HG03469 (cell line): ENCODE measurements at regions not wholly inside any gene's neighbourhood (a gene's known extent, or its start where the extent isn't known, plus 50 kb on each side); places are given as distances from the start of the nearest gene placed in this dataset.
"Not testable (repeated sequence)": the region's sequence is repeated elsewhere in the genome, so short reads cannot be mapped to it uniquely, and the experiment has no call there.

Experiments
- ATAC-seq: cut with Tn5 transposase; IDR thresholded peaks from one replicate; pipeline ENCODE4 v1.9.1; 2021; ENCODE audit warnings: mild to moderate bottlenecking, moderate library complexity, moderate number of reproducible peaks; ENCODE audit not compliant: unreplicated experiment

DNA sequence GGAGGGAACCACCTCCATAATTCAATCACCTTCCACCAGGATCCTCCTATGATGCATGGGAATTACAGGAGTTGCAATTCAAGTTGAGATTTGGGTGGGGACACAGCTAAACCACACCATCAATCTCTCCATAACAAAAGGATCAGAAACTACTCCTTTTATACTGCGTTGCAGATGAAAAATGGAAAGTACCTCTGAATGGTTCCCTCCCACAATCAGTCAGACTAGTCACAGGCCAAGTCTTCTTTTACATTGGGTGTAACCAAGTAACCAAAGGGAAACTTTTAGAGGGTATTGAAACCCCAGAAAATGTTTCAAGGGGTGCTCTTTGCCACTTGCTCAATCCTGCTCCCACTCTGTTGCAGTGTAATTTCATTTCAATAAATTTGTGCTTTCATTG, 504.3 kb upstream of the CNTN3 start:
- no peak for ATAC-seq

DNA sequence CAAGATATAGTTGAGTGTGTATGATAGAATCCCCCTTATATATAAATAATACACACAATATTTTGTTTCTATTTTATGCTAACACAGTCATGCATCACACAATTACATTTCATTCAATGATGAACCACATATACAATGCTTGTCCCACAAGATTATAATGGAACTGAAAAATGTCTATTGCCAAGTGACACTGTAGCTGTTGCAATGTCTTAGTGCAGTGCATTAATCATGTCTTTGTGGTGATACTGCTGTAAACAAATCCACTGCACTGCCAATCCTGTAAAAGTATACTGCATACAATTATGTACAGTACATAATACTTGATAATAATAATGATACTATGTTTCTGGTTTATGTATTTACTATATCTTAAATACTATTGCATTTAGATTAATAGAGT, 512.1 kb upstream of the CNTN3 start:
- ATAC-seq = no peak

DNA sequence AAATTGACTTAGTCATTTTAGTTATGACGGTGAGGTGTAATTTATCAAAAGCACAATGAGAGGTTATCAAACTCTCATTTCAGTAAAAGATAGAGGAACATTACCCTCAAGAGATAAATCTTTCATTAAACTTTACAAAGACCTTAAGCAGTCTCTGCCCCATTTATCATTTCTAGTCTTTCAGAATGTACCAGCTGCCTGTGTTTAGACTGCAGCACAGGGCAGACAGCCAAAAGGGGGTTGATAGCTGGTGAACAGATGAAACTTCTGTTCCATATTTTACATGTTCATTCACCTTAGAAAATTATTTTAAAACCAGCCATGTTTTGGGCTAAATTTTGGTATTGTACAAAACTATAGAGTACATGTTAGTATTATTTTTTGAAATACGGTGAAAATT, 514.6 kb upstream of the CNTN3 start:
- no peak for ATAC-seq

DNA sequence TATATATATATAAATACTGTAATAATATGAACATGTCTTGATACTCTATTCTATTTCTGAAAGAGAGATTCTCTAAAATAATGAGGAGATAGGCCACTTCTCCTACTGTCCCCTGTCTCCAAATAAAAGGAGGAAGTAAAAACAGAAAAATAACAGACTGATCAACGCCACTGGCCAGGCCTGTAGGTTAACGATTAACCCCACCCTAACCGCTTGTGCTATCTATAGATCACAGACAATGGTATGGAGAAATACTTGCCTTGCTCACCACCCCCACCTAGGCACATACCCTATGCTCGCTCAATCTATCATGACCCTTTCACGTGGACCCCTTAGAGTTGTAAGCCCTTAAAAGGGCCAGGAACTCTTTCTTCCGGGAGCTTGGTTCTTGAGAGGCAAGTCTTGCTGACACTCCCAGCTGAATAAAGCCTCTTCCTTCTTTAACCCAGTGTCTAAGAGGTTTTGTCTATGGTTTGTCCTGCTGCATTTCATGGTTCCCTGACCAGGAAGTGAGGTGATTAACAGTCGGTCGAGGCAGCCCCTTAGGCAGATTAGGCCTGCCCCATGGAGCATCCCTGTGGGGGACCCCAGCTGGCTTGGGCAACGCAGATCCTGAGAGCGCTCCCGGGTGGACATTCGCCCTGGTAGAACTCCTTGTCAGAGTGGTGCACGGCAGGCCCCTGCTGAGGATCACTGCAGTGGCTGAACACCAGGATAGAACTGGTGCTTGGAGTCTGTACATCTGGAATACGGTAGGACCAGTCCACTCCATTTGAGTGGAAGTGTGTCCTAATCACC, 521.8 kb upstream of the CNTN3 start:
- ATAC-seq = no peak

DNA sequence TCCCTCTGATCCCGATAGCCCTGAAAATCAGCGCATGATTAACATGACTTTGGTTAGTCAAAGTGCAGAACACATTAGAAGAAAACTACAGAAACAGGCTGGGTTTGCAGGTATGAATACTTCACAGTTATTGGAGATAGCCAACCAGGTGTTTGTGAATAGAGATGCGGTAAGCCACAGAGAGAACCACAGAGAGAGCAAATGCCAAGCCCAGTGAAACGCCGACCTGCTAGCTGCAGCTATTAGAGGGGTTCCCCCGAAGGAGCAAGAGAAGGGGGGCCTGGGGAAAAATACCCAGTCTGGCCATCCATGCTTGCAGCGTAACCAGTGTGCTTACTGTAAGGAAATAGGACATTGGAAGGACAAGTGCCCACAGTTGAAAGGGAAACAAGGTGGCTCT, 523.9 kb upstream of the CNTN3 start:
- ATAC-seq = no peak

DNA sequence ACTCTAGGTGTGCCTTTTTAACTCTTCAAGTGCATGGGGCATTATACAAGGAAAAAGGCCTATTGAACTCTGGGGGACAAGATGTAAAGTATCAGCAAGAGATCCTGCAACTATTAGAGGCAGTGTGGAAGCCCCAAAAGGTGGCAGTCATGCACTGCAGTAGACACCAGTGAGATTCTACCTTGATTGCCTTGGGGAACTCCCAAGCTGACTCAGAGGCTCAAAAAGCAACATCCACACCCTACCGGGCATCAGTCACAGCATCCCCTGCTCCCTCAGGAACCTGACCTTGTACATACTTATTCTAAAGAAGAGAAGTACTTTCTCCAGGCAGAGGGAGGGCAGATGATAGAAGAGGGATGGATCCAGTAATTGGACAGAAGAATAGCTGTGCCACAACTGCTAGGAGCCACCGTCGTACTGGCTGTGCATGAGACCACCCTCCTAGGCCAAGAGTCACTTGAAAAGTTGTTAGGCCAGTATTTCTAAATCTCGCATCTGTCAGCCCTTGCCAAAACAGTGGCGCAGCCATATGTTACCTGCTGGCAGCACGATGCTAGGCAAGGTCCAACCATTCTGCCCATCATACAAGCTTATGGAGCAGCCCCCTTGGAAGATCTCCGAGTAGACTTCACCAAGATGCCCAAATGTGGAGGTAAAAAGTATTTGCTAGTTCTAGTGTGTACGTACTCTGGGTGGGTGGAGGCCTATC, 523.1 kb upstream of the FRG2C start:
- ATAC-seq = no peak

DNA sequence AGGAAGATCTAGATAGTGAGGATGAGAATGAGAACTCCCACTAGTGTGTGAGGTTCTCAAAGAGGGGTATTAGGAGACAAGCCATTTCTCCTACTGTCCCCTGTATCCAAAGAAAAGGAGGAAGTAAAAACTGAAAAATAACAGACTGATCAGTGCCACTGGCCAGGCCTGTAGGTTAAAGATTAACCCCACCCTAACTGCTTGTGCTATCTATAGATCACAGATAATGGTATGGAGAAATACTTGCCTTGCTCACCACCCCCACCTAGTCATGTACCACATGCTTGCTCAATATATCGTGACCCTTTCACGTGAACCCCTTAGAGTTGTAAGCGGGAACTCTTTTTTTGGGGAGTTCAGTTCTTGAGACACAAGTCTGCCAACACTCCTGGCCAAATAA, 519.7 kb upstream of the FRG2C start:
- no peak for ATAC-seq

DNA sequence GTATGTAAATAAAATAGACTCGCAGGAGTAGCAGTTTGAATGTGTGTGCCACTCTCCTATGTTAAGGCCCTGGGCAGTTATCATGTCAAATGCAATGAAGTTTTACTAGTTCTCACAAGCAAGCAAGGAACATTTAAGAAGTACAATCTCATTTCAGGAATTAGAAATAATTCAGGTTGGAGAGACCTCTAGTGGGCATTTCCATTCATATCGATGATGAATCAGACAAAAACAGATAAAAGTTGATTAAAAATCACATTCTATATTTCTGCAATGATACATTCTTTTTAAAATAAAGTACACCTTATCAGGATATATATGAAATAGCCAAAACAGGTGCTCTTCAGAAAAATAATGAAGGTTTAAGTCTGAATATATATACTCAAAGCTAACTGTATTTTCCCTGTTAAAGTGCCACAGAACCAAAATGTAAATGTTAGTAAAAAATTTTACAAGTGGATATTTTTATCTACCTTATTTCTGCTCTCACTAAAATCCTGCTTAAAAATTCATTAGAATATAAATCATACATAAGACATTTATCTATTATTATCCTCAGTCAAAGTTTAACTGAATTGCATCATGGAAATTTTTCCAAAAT, 492.4 kb upstream of the FRG2C start:
- no peak for ATAC-seq

DNA sequence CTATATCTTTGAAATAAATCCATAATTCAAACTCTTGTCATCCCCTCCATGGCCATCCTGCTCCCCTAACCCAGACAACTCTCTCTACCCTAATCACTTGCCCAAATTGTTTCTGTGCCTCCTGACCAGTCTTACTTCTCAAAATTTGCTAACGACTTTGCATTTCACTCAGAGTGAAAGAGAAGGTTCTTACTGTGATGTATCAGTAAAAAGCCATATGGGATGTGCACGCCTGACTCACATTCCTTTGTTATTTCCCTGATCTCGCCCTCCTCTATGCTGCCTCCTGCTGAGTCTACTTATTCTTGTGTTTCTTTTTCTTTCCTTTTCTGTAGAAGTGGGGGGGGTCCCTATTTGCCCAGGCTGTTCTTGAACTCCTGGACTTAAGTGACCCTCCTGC, 487.2 kb upstream of the FRG2C start:
- no peak for ATAC-seq

DNA sequence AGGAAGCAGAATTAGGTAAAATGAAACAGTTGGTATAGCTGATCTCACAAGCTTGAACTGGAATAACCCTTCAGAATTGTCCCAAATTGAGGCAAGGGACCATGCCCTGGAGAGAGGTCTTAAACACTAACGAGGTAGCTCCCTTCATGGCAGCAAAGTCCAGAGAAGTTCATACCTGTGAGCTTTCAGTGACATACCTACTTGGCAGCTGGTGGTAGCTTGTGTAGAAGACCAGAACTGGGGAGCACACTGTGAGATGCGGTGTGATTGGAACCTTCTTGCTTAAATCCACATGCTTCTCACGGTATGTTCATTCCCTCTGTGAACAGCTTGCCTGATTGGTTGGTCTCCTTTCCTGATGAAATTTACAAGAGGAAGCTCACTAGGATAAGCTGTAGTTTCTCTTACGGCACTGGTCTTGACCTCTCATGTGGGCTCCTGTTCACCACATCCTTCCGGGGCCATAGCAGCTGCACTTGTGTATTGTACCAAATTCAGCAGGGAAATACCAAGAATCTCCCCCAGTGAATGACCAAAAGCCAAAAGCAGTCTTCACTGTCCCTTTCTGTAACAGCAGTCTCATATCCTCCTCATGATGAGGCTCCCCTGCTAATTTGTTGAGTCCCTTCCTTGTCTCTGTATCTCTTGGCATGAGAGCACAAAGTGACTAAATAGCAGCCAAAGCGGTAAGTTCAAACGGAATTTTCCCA, 483.7 kb upstream of the FRG2C start:
- no peak for ATAC-seq

DNA sequence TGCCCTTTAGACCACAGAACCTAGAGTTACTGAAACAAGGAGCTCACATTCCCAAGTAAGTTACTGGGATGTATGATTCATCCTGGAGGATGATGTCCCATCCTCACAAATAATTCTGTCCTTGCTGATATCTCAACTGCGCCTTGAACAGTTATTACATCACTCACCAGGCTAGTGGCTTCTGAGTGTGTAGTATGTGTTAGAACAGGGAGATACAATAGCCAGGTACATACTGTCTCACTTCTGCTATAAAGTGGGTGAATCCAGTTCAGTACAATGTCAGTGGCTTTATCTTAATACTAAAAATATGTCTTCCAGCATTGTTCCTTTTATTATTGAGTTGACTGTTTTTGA, 483.2 kb upstream of the FRG2C start:
- ATAC-seq = no peak

DNA sequence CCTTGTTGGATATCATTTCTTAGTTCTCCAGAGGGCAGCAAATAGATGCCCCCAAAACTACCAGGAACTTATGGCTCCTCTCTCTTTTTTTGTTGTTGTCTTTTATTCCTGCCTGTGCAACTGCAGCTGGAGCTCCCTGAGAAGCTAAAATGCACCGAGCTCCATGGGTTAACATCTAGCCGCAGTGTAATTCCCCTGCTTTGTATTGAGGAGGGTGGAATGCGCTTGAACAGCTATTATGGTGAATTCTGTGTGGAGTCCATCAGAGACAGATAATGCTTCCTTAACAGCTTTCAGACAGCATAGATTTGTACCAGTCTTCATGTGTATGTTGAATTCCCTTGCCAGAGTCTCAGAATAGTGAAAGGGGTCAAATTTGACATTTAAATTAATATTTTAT, 475.2 kb upstream of the FRG2C start:
- ATAC-seq = no peak

DNA sequence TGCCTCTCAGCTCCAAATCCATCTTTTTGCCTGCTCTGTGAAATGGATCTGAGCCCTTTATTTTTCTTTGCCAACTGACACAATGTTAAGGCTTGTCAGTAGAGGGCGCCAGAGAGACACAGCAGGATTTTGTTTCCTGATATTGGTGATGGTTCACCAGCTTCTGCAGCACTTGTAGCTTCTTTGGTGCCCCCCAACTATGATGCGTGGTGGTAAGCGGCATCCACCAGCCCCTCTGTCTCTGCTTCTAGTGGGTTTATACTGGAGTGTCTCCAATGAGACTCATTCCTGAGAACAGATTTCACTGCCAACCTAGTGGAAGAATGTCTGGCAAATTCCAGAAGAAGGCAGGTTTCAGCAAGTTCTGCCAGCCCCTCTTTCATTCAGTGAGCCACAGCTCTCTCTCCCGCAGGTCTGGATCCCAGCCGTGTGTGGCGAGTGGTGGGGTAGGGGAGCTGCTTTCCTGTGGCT, 471.9 kb upstream of the FRG2C start:
- no peak for ATAC-seq

DNA sequence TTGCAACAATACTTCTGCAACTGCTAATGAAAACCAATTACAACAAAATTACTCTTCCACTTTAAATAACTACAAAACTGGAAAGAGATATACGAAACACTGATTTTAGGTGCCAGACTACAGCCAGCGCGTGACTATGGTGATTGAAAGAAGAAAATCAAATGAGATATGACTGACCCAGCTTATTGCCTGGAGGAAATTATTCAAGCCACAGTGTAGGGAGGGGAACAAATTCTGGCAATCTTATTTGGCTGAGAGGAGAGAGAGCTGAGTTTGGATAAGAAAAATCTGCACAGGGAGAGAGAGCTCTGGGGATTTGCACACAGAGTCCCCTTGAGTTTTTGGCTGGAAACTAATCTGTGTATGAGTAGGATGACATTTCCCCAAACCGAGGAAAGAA, 470.3 kb upstream of the FRG2C start:
- no peak for ATAC-seq

DNA sequence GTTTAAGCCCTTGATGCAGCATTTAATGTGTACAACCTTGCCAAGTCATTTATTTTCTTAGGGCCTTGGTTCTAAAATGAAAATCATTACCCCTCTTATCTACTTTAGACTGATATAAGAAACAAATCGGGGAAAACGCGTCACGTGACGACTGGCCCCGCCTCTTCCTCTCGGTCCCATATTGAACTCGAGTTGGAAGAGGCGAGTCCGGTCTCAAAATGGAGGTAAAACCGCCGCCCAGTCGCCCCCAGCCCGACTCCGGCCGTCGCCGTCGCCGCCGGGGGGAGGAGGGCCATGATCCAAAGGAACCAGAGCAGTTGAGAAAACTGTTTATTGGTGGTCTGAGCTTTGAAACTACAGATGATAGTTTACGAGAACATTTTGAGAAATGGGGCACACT, 449.8 kb upstream of the FRG2C start:
- not testable (repeated sequence) for ATAC-seq

DNA sequence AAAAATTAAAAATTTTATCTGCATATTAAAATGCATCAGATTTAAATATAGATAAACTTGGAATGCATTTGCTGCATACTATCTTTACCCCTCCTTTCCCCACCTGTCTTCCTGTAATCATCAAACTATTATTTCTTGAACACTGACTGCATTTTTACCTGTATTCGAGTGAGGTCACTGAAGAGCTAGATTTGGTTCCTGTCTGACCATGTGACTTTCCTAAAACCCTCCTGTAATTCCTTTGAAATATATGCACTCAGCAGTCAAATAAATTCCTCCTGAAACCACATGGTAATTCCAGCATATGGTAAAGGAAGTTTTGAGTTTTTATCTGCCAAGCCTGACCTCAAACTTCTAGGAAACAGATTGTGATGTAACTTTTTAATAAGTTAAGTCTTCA, 445.6 kb upstream of the FRG2C start:
- ATAC-seq = no peak

DNA sequence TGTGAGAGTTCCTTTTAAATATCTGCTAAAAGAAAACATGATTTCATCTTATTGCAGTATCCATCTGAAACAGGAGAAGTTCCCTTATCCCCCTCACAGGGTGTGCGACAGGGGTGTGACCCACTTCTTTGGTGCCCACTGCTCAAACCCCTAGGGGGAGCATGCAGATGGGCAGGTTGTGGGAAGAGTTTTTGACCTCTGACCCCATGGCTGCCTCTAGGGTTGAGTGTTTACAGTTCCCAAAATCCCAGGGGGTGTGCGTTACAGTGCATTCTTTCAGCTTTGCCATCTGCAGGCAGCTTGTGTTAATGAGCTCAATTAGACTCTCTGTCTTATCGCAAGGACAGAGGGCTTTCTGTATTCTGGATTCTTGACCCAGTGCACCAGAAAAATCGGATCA, 443.2 kb upstream of the FRG2C start:
- no peak for ATAC-seq

DNA sequence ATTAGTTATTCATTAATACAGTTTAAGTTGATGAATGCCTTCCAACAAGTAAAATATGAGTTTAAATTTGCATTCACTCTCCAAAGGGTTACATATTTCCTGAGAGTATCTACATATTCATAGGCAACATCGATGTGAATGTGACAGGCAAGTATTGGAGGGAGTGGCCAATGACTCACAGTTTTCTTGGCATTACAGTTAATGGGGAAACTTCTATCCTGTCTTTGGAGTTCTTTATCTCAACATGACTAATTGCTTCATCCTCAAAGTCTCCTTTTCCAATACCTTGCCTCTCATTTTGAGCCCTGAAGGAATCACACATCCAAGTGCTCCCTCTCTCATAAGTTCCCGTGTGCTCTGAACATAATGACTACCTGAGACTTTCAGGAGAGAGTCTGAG, 439.7 kb upstream of the FRG2C start:
- no peak for ATAC-seq

DNA sequence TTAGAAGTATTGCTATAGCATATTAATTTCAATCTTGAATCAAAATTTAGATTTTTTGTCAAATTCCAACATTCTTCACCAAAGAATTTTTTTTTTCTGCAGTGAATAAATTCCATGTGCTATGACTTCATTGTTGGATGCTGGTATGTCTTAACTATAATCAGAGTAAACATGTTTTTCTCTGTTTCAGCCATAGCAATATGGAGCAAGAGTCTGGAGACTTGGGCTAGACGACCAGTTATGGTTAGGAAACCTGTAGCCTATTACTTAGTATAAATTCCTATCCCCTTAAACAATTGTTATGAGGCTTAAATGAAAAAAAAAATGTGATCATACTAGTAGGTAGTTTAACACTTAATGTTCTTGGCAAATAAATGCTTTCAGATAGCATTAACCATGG, 431.9 kb upstream of the FRG2C start:
- ATAC-seq = no peak

DNA sequence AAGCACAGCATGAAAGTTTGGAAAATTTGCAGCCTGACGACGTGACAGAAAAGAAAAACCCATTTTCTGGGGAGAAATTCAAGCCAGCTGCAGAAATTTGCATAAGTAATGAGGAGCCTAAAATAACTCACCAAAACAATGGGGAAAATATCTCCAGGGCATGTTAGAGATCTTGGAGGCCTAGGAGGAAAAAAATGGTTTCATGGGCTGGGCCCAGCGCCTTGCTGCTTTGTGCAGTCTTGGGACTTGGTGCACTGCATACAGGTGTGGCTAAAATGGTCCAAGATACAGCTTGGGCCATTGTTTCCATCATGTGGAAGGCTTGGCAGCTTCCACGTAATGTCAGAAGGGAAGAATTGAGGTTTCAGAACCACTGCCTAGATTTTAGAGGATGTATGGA, 428.5 kb upstream of the FRG2C start:
- ATAC-seq = no peak

DNA sequence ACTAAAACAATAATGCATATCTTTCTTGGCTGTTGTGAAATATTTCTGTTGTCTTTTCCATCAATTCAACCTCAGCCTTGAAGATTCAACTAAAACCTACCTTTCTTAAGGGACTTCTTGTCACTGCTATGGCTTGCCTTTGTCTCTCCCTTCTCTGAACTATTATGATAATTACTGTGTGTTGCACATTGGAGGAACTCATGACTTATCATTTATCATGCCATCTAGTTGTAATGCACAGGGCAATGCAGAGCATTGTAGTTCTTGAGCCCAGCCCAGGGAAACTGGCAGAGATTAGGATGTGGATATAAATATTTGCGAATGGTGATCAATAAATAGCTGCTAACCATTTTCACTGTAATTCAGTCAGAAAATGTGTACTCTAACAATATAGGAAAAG, 427.1 kb upstream of the FRG2C start:
- ATAC-seq = no peak

DNA sequence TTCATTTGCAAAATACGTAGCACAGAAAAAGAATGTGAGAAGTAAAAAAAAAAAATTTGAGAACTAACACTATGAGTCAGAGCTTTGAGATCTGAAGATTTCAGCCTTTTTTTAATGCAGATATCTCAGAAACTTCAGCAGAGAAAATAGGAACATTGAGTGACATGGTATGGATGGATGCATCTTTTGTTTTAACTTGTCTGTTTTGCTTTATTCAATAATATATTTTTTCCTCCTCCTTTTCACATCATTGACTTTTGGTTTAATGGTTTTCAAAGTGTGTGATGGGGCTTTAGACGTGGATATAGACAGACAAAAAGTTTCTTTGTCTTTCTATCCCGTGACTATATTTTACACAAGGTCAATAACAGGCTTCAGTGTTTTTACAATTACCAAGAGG, 426.7 kb upstream of the FRG2C start:
- no peak for ATAC-seq
